Kidney (tissue), 13 donors: ENCODE measurements at regions not wholly inside any gene's neighbourhood (a gene's known extent, or its start where the extent isn't known, plus 50 kb on each side); places are given as distances from the start of the nearest gene placed in this dataset.

Experiments used
- DNase-seq, 5 donors: peaks; one replicate each; pipeline ENCODE4 v3.0.0-alpha.2; 2013 to 2020
- FAIRE-seq: peaks from 2 replicates; lab custom pipeline; 2012; peaks lifted over from hg19 to GRCh38; lab: Jason Lieb, UNC
- H3K27ac ChIP-seq, 2 donors: one replicate each; pipeline ENCODE4 v1.7.0; 2013; ENCODE audit warnings: low read depth in 2 of 2, low read length in 2 of 2, inconsistent platforms in 1 of 2
- H3K27me3 ChIP-seq: one replicate; pipeline ENCODE4 v1.7.1; 2013; ENCODE audit warnings: low read length, inconsistent platforms; ENCODE audit not compliant: control insufficient read depth, insufficient read depth
- H3K36me3 ChIP-seq, 3 donors: one replicate each; pipeline versions ENCODE4 v1.7.0 to v1.7.1; 2013; ENCODE audit warnings: low read length in 3 of 3, control low read depth in 1 of 3, inconsistent platforms in 1 of 3; ENCODE audit not compliant: insufficient read depth in 3 of 3, control insufficient read depth in 2 of 3
- H3K4me1 ChIP-seq, 3 donors: one replicate each; pipeline versions ENCODE4 v1.7.0 to v1.7.1; 2013; ENCODE audit warnings: low read length in 3 of 3, inconsistent platforms in 1 of 3, low read depth in 1 of 3; ENCODE audit not compliant: control insufficient read depth in 2 of 3, insufficient read depth in 2 of 3
- H3K4me3 ChIP-seq, 3 donors: one replicate each; pipeline versions ENCODE4 v1.7.0 to v1.8.1; 2013; ENCODE audit warnings: low read length in 3 of 3, control low read depth in 1 of 3, inconsistent platforms in 1 of 3
- H3K9ac ChIP-seq, 3 donors: one replicate each; pipeline versions ENCODE4 v1.7.0 to v1.7.1; 2013; ENCODE audit warnings: low read length in 3 of 3, control low read depth in 1 of 3, inconsistent platforms in 1 of 3
- H3K9me3 ChIP-seq, 3 donors: one replicate each; pipeline versions ENCODE4 v1.7.0 to v1.7.1; 2013; ENCODE audit warnings: low read length in 3 of 3, control low read depth in 1 of 3, inconsistent platforms in 1 of 3; ENCODE audit not compliant: control insufficient read depth in 2 of 3, insufficient read depth in 1 of 3
- intact Hi-C: fragments of 100-400 bp; cut with DNase I; formaldehyde crosslinking; loops from one replicate; pipeline ENCODE4 v1.11.1; 2022
- TF ChIP-seq, protein P1 (sequence below): IDR thresholded peaks from 3 replicates; pipeline ENCODE4 v1.5.1; 2012; ENCODE audit warnings: mild to moderate bottlenecking, moderate library complexity, borderline replicate concordance; ENCODE audit not compliant: insufficient read depth; ENCODE audit errors: extremely low read depth
- donor health status: control.
- donor health status: control.
- donor health status: control.
- donor health status: control.
- donor health status: control.
- donor health status: DM: yes; HTN: yes; CAD: no.
- donor health status: Normal renal cell carcinoma (clear cell type).

- TF ChIP-seq, protein P1, sequence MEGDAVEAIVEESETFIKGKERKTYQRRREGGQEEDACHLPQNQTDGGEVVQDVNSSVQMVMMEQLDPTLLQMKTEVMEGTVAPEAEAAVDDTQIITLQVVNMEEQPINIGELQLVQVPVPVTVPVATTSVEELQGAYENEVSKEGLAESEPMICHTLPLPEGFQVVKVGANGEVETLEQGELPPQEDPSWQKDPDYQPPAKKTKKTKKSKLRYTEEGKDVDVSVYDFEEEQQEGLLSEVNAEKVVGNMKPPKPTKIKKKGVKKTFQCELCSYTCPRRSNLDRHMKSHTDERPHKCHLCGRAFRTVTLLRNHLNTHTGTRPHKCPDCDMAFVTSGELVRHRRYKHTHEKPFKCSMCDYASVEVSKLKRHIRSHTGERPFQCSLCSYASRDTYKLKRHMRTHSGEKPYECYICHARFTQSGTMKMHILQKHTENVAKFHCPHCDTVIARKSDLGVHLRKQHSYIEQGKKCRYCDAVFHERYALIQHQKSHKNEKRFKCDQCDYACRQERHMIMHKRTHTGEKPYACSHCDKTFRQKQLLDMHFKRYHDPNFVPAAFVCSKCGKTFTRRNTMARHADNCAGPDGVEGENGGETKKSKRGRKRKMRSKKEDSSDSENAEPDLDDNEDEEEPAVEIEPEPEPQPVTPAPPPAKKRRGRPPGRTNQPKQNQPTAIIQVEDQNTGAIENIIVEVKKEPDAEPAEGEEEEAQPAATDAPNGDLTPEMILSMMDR = no peak
- Histone ChIP-seq H3K4me3 (no peak overlapping the region), H3K27ac (no peak overlapping the region), H3K4me1 (peaks cover 0 to 7% (median 0%) of the 10 kb centered on the region in 3 donors), H3K36me3 (no peaks in the 10 kb centered on the region), H3K27me3 (no peaks in the 10 kb centered on the region), H3K9me3 (no peaks in the 10 kb centered on the region), H3K9ac (no peak overlapping the region)
- DNase-seq (no peak), FAIRE-seq (no peak)
- intact Hi-C loops = no loop called here
These were observed 675.3 kb downstream of the LTN1 start for GRCh38 chr21:28317177-28317950.

GRCh38 chr21:28311411-28312190 lies 681.1 kb downstream of the LTN1 start:
- intact Hi-C loops = no loop called here
- FAIRE-seq = no peak

GRCh38 chr21:28310711-28311110 lies 682.0 kb downstream of the LTN1 start:
- no peaks in the 10 kb centered on the region for H3K9me3 ChIP-seq

More at GRCh38 chr21:28311411-28312190, 681.1 kb downstream of the LTN1 start:
- H3K27ac ChIP-seq = no peak overlapping the region
- peaks cover 0 to 3% (median 0%) of the 10 kb centered on the region in 3 donors for H3K4me1 ChIP-seq
- TF ChIP-seq, protein P1 = no peak
- H3K36me3 ChIP-seq = no peaks in the 10 kb centered on the region
- no peaks in the 10 kb centered on the region for H3K27me3 ChIP-seq
- no peaks in the 10 kb centered on the region for H3K9me3 ChIP-seq
- DNase-seq = no peak
- H3K4me3 ChIP-seq = no peak overlapping the region
- H3K9ac ChIP-seq = no peak overlapping the region

More at GRCh38 chr21:28310711-28311110, 682.0 kb downstream of the LTN1 start:
- DNase-seq (no peak), FAIRE-seq (no peak)
- Histone ChIP-seq H3K27ac (no peak overlapping the region), H3K9ac (no peak overlapping the region), H3K4me1 (peaks cover 0 to 3% (median 0%) of the 10 kb centered on the region in 3 donors), H3K27me3 (no peaks in the 10 kb centered on the region), H3K4me3 (no peak overlapping the region), H3K36me3 (no peaks in the 10 kb centered on the region)
- TF ChIP-seq, protein P1 = no peak
- intact Hi-C loops = no loop called here
